Fibroblast of lung (primary cell): ENCODE measurements at regions not wholly inside any gene's neighbourhood (a gene's known extent, or its start where the extent isn't known, plus 50 kb on each side); places are given as distances from the start of the nearest gene placed in this dataset.
"Not testable (repeated sequence)": the region's sequence is repeated elsewhere in the genome, so short reads cannot be mapped to it uniquely, and the experiment has no call there.

Source experiments
- CTCF ChIP-seq, 2 donors: IDR thresholded peaks in 1 of 2; conservative IDR thresholded peaks in 1 of 2; 1 replicate in 1 of 2; 2 replicates in 1 of 2; pipeline ENCODE4 v1.5.1; 2011 to 2012; ENCODE audit warnings: low read length in 2 of 2, control low read depth in 1 of 2, inconsistent platforms in 1 of 2, low read depth in 1 of 2, mild to moderate bottlenecking in 1 of 2
- EZH2 ChIP-seq: IDR thresholded peaks from 2 replicates; pipeline ENCODE4 v1.5.1; 2012; ENCODE audit warnings: low read length, control low read depth, mild to moderate bottlenecking; ENCODE audit errors: missing control alignments

- TF ChIP-seq CTCF (conservative IDR thresholded peaks at IDR 0.05 in 1 of 2, IDR thresholded peaks at IDR 0.05 in 1 of 2; ENCODE audit: low read depth in 1 of 2, low read length in 2 of 2); EZH2: not testable (repeated sequence)
Observed at GRCh38 chr4:9537101-9537500, 92.9 kb downstream of the DEFB131A start.
